AG10803 (cell line): ENCODE measurements at regions not wholly inside any gene's neighbourhood (a gene's known extent, or its start where the extent isn't known, plus 50 kb on each side); places are given as distances from the start of the nearest gene placed in this dataset.
"Not testable (repeated sequence)": the region's sequence is repeated elsewhere in the genome, so short reads cannot be mapped to it uniquely, and the experiment has no call there.

ENCODE experiments used
- DNase-seq: peaks from one replicate; pipeline ENCODE4 v3.0.0; 2010; ENCODE audit warnings: low read depth
- H3K4me3 ChIP-seq: 2 replicates; pipeline ENCODE4 v1.5.1; 2011; ENCODE audit warnings: mild to moderate bottlenecking, low read length, control low read depth
- TF ChIP-seq, protein P1 (sequence below): conservative IDR thresholded peaks from 2 replicates; pipeline ENCODE4 v1.5.1; 2011; ENCODE audit warnings: mild to moderate bottlenecking, low read length, control low read depth, inconsistent platforms

GRCh38 chr1:144516172-144516571, 54.7 kb upstream of the NBPF15 start:
- DNase-seq, H3K4me3 ChIP-seq: not testable (repeated sequence)

DNA sequence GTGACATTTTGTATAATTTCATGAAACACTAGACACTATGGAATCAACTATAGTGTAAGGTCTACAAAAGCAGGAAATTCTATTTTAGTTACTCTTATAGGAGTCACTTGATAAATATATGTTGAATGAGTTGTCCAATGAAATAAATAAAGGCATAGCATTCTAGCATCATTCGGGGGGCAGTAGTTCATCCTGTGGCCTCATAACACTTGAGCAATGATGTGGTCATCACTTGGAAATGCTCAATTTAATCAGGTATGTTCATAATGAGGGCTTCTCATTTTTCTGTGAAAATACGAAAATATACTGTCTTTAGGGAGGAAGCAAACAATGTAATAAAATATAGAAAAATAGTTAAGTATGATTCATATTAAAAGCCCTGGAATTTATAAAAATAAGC, 55.4 kb upstream of the NBPF15 start:
- not testable (repeated sequence) for H3K4me3 ChIP-seq, DNase-seq

- not testable (repeated sequence) for H3K4me3 ChIP-seq, DNase-seq
These were observed 57.0 kb upstream of the NBPF15 start for GRCh38 chr1:144518439-144518838.

DNA sequence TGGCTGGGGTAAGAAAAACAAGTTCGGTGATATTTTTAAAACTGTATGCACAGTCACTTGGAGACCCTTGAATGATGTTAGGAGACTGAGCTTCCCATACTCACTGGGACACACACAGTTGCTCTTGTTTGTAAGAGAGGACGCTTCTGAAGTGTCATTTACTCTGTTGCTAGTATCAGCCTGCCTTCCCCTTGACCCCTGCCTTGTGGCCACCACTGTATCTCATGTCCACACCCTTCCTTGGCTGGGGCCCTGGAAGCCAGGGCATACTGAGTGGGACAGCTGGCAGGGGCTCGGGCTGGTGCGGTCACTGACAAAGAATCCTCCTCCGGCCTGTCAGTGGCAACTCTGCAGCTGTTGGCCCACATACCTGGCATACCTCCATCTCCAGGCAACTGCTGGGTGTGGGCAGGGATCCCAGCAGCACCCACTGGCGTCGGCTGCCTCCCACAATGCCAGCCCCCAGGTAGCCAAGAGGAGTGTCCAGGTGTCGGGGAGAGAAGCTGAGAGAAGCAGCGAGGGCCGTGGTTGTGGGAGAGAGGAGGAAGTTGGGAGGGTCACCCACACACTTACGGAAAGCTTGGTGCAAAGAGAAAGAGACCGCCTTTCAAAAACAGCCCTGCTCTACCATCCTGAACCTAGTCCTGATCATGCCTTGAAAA, 58.2 kb upstream of the NBPF15 start:
- DNase-seq: peak; percentile 5
- not testable (repeated sequence) for H3K4me3 ChIP-seq

- peak; percentile 6 for DNase-seq
- peak overlapping the region; percentile 39 for H3K4me3 ChIP-seq
These were observed 62.4 kb upstream of the NBPF15 start for GRCh38 chr1:144523661-144524407.

DNA sequence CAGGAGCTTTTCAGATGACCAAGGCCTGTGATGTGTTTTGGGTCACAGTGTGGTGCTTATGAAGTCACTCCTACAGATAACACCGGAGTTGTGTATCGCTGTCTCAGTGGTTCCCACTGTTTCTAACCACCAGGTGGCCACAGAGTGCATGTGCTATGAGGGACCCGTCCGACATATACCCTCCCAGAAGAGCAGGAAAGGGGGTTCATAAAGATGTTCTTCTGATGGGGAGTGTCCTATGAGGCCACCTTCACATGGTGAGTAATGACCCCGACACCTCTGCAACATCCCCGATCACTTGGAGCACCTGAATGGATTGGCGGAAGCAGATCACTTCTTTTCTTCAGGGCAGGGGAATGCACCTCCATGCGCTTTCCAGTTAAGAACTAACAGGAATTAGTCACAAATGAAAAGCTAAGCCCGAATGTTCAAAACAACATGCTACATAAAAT, 60.5 kb upstream of the PPIAL4F start:
- TF ChIP-seq, protein P1, sequence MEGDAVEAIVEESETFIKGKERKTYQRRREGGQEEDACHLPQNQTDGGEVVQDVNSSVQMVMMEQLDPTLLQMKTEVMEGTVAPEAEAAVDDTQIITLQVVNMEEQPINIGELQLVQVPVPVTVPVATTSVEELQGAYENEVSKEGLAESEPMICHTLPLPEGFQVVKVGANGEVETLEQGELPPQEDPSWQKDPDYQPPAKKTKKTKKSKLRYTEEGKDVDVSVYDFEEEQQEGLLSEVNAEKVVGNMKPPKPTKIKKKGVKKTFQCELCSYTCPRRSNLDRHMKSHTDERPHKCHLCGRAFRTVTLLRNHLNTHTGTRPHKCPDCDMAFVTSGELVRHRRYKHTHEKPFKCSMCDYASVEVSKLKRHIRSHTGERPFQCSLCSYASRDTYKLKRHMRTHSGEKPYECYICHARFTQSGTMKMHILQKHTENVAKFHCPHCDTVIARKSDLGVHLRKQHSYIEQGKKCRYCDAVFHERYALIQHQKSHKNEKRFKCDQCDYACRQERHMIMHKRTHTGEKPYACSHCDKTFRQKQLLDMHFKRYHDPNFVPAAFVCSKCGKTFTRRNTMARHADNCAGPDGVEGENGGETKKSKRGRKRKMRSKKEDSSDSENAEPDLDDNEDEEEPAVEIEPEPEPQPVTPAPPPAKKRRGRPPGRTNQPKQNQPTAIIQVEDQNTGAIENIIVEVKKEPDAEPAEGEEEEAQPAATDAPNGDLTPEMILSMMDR: peak; percentile 33
- H3K4me3 ChIP-seq, DNase-seq: not testable (repeated sequence)

DNA sequence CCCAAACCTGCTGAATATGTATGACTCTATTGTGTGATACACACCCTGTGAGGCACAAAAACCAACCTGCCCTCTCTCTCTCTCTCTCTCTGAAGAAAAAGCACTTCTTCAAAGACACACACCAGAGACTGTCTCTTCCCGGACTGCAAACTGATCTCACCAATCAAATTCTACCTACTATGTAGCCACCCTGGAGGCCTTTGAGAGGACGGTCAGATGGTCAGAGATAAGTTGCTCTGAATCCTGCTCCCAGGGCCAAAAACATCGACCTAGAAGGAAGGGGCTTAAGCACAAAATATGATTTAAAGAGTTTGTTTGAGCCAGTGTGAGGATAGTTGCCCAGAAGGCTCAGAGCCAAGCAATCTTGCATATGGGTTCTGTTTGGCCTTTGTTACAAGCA, 59.2 kb upstream of the PPIAL4F start:
- not testable (repeated sequence) for DNase-seq

DNA sequence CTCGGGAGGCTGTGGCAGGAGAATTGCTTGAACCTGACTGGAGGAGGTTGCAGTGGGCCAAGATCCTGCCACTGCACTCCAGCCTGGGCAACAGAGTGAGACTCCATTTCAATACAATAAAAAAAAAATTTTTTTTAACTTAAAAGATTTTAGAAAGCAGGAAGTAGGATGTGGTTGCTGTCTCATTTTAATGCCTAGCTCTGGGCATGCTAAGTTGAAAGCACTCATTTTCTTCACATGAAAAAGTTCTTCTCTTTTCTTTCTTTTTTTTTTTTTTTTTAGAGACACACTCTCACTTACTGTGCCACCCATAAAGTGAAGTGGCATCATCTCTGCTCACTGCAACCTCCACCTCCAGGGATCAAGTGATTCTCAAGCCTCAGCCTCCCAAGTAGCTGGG, 58.4 kb upstream of the PPIAL4F start:
- not testable (repeated sequence) for H3K4me3 ChIP-seq, DNase-seq

More for the DNA sequence above, 59.2 kb upstream of the PPIAL4F start:
- not testable (repeated sequence) for H3K4me3 ChIP-seq

DNA sequence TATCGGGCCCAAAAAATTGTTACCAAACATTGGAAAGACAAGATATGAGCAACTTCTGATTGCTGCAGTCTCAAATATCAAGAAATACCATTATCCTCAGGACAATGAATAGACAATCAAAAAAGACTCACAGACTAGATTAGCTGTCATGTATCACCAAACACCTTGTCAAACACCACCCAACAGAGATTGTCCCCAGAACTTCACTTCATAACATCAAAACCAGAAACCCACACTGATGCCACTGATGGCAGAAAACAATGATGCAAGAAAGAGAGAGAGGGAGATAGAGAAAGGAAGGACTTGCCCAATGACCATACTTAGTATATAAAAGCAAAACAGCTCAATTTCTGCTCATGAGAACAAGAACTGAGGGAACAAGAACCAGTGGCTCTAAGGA, 56.0 kb upstream of the PPIAL4F start:
- not testable (repeated sequence) for DNase-seq, H3K4me3 ChIP-seq

DNA sequence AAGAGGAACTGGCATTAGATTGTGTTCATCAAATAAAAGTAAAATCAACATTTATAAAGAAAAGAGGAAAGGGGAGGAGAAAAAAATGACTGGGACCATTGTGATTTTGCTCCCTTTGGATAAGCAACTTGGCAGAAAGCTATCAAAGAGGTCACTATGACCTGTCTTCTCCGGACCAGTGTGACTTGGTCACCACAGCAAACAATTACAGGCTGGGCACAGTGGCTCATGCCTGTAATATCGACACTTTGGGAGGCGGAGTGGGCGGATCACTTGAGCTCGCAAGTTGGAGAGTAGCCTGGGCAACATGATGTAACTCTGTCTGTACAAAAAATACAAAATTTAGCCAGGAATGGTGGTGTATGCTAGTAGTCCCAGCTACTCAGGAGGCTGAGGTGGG, 55.5 kb upstream of the PPIAL4F start:
- not testable (repeated sequence) for DNase-seq, H3K4me3 ChIP-seq

GRCh38 chr1:144538736-144539135, 54.0 kb upstream of the PPIAL4F start:
- not testable (repeated sequence) for DNase-seq, H3K4me3 ChIP-seq

DNA sequence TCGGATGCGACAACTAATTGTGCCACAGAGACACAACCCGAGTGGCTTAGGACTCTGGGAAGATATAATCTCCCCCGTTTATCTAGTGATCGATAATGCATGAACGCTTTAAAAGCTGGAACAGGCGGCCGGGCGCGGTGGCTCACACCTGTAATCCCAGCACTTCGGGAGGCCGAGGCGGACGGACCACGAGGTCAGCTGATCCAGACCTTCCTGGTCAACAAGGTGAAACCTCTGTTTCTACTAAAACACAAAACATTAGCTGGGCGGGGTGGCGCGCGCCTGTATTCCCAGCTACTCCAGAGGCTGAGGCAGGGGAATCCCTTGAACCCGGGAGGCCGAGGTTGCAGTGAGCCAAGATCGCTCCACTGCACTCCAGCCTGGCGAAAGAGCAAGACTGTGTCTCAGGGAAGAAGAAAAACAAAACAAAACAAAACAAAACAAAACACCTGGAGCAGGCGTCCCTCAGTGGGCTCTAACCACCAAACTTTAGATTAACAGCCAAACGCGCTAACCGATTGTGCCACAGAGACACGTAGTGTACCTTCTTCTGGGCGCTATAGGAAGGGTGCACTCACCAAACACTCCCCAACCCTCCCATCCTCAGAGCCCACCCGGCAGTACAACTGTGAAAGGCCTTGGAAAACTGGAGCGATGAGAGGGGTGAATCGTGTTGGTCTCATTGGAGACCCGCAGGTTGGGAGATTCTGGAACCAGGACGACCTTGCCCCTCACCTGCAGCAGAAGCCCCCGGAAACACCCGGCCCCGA, 53.3 kb upstream of the PPIAL4F start:
- H3K4me3 ChIP-seq, DNase-seq: not testable (repeated sequence)
